GM19239 (cell line): ENCODE measurements at regions not wholly inside any gene's neighbourhood (a gene's known extent, or its start where the extent isn't known, plus 50 kb on each side); places are given as distances from the start of the nearest gene placed in this dataset.
"Not testable (repeated sequence)": the region's sequence is repeated elsewhere in the genome, so short reads cannot be mapped to it uniquely, and the experiment has no call there.

Experiments
- DNase-seq: peaks from one replicate; pipeline ENCODE4 v3.0.0; 2011; ENCODE audit warnings: low spot score; ENCODE audit not compliant: insufficient read length
- FAIRE-seq: peaks from 2 replicates; lab custom pipeline; 2011; peaks lifted over from hg19 to GRCh38; lab: Jason Lieb, UNC

- FAIRE-seq (no peak), DNase-seq (no peak)
Observed at GRCh38 chr12:59370933-59371332, 224.9 kb upstream of the SLC16A7 start.

GRCh38 chr12:59365133-59365532 is 230.7 kb upstream of the SLC16A7 start:
- no peak for DNase-seq
- no peak for FAIRE-seq

- FAIRE-seq (no peak), DNase-seq (no peak)
Observed at GRCh38 chr12:59357811-59358210, 238.0 kb upstream of the SLC16A7 start.

GRCh38 chr12:59346248-59346647 is 249.6 kb upstream of the SLC16A7 start:
- FAIRE-seq, DNase-seq: not testable (repeated sequence)

GRCh38 chr12:59345406-59345805 is 250.4 kb upstream of the SLC16A7 start:
- no peak for DNase-seq
- FAIRE-seq, result no peak

GRCh38 chr12:59344224-59344623 is 251.6 kb upstream of the SLC16A7 start:
- DNase-seq (no peak), FAIRE-seq (no peak)

- FAIRE-seq (no peak), DNase-seq (no peak)
Observed at GRCh38 chr12:59329462-59329861, 266.4 kb upstream of the SLC16A7 start.

GRCh38 chr12:59328395-59329075 is 267.3 kb upstream of the SLC16A7 start:
- DNase-seq, FAIRE-seq: not testable (repeated sequence)

GRCh38 chr12:59326457-59326856 is 269.4 kb upstream of the SLC16A7 start:
- FAIRE-seq, DNase-seq: not testable (repeated sequence)

GRCh38 chr12:59322473-59322872 is 273.4 kb upstream of the SLC16A7 start:
- DNase-seq, result no peak
- no peak for FAIRE-seq

GRCh38 chr12:59321278-59321677 is 274.6 kb upstream of the SLC16A7 start:
- FAIRE-seq (no peak), DNase-seq (no peak)

GRCh38 chr12:59320112-59320511 is 275.7 kb upstream of the SLC16A7 start:
- no peak for DNase-seq
- no peak for FAIRE-seq

GRCh38 chr12:59318940-59319339 is 276.9 kb upstream of the SLC16A7 start:
- no peak for FAIRE-seq
- DNase-seq, result no peak

GRCh38 chr12:59317598-59317997 is 278.2 kb upstream of the SLC16A7 start:
- DNase-seq (no peak), FAIRE-seq (no peak)

- FAIRE-seq (no peak), DNase-seq (no peak)
Observed at GRCh38 chr12:59316938-59317337, 278.9 kb upstream of the SLC16A7 start.

- FAIRE-seq, DNase-seq: not testable (repeated sequence)
Observed at GRCh38 chr12:59316354-59316753, 279.5 kb upstream of the SLC16A7 start.

- FAIRE-seq, result no peak
- DNase-seq, result no peak
Observed at GRCh38 chr12:59314209-59314608, 281.6 kb upstream of the SLC16A7 start.

GRCh38 chr12:59304077-59304721 is 291.6 kb upstream of the SLC16A7 start:
- DNase-seq (no peak), FAIRE-seq (no peak)

- no peak for DNase-seq
Observed at GRCh38 chr12:59298296-59298695, 297.5 kb upstream of the SLC16A7 start.

GRCh38 chr12:59294221-59294620 is 301.6 kb upstream of the SLC16A7 start:
- DNase-seq (no peak), FAIRE-seq (no peak)

More at GRCh38 chr12:59298296-59298695, 297.5 kb upstream of the SLC16A7 start:
- no peak for FAIRE-seq

GRCh38 chr12:59282999-59283398 is 312.8 kb upstream of the SLC16A7 start:
- no peak for FAIRE-seq
- DNase-seq, result no peak

- DNase-seq, FAIRE-seq: not testable (repeated sequence)
Observed at GRCh38 chr12:59273561-59273960, 322.3 kb upstream of the SLC16A7 start.
